IPS-15b (cell line): ENCODE measurements at regions not wholly inside any gene's neighbourhood (a gene's known extent, or its start where the extent isn't known, plus 50 kb on each side); places are given as distances from the start of the nearest gene placed in this dataset.

Source experiments
- H3K27me3 ChIP-seq: one replicate; pipeline ENCODE4 v1.6.1; 2013; ENCODE audit warnings: low read length; ENCODE audit not compliant: control insufficient read depth, insufficient read depth
- H3K36me3 ChIP-seq: one replicate; pipeline ENCODE4 v1.6.1; 2013; ENCODE audit warnings: low read length; ENCODE audit not compliant: control insufficient read depth, insufficient read depth
- H3K4me1 ChIP-seq: one replicate; pipeline ENCODE4 v1.6.1; 2013; ENCODE audit warnings: mild to moderate bottlenecking, low read length; ENCODE audit not compliant: control insufficient read depth, insufficient read depth
- H3K4me3 ChIP-seq: one replicate; pipeline ENCODE4 v1.5.1; 2013; ENCODE audit warnings: low read depth, low read length
- H3K9ac ChIP-seq: one replicate; pipeline ENCODE4 v1.6.1; 2013; ENCODE audit warnings: low read depth, mild to moderate bottlenecking, low read length
- H3K9me3 ChIP-seq: one replicate; pipeline ENCODE4 v1.6.1; 2013; ENCODE audit warnings: mild to moderate bottlenecking, low read length; ENCODE audit not compliant: control insufficient read depth, insufficient read depth

DNA sequence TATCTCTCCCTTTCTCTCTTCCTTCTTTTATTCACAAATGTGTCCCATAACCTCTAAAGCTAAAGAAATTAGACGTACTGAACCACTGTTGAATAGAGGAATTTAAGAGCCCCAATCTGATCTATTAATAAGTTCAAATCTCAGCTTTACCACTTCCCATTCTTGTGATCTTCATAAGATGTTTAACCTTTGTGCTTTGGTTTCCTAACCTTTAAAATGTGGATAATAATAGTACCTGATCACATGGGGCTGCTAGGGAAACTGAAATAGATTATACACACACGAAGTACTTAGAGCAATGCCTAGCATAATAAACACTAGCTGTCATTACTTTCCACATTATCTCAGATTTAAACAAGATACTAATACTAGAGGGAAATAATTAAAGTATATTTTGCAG is 324.3 kb upstream of the SEMA6A start:
- Histone ChIP-seq H3K4me1 (no peaks in the 10 kb centered on the region), H3K36me3 (no peaks in the 10 kb centered on the region), H3K27me3 (no peaks in the 10 kb centered on the region), H3K9me3 (no peaks in the 10 kb centered on the region), H3K9ac (no peak overlapping the region), H3K4me3 (no peak overlapping the region)

DNA sequence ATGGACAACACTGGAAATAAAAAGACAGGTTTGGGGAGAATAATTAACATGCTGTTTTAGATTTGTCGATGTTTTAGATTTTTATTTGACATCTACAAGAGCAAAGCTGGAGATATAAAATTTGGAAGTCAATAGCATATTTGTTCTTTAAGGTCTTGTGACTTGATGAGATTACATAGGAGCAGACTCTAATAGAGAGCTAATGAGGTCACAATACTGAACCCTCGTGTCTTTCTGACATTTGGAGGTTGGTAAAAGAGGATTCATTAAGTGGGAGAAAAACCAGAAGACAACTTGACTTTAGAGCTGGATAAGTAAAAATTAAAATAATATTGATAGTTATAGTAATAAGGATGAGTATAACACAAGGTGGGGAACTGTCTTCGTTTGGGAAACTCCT is 322.7 kb upstream of the SEMA6A start:
- Histone ChIP-seq H3K4me1 (no peaks in the 10 kb centered on the region), H3K27me3 (no peaks in the 10 kb centered on the region), H3K9ac (no peak overlapping the region), H3K9me3 (no peaks in the 10 kb centered on the region), H3K36me3 (no peaks in the 10 kb centered on the region), H3K4me3 (no peak overlapping the region)

DNA sequence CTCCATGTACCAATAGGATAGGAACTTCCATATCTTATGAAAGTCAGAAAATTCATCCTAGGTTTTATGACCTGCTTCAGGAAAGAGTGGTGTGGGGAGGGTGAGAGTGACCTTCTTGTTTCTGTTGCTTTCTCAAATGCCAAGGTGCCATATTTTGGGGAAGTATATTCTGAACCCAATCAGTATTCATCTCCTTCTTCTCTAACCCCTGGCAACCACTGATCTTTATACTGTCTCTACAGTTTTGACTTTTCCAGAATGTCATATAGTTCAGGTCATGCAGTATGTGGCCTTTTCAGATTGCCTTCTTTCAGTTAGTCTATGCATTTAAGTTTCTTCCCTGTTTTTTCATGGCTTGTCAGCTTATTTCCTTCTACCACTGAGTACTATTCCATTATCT is 321.4 kb upstream of the SEMA6A start:
- no peaks in the 10 kb centered on the region for H3K36me3 ChIP-seq
- H3K9me3 ChIP-seq = no peaks in the 10 kb centered on the region
- H3K4me3 ChIP-seq = no peak overlapping the region
- H3K9ac ChIP-seq = no peak overlapping the region
- no peaks in the 10 kb centered on the region for H3K4me1 ChIP-seq
- H3K27me3 ChIP-seq = no peaks in the 10 kb centered on the region

DNA sequence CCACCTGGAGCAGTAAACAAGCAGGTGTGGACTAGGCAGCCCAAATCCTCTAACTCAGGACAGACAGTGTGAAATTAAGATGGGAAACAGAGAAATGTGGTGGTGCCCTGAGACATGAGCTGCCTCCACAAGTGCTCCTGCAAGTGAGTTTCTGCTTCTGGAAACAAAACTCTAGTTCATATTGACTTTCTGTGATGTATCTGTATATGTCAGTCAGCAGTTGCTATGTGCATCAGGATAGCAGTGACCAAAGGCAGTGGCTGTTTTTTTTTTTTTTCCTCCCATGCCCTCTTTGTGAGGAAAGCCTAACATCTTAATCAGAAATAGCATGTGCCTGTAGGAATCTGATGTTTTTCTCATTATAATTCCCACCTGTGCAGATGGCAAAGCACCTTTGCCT is 318.4 kb upstream of the SEMA6A start:
- no peaks in the 10 kb centered on the region for H3K27me3 ChIP-seq
- H3K4me1 ChIP-seq = peaks cover 4% of the 10 kb centered on the region
- H3K9ac ChIP-seq = no peak overlapping the region
- no peaks in the 10 kb centered on the region for H3K9me3 ChIP-seq
- H3K4me3 ChIP-seq = no peak overlapping the region
- no peaks in the 10 kb centered on the region for H3K36me3 ChIP-seq

DNA sequence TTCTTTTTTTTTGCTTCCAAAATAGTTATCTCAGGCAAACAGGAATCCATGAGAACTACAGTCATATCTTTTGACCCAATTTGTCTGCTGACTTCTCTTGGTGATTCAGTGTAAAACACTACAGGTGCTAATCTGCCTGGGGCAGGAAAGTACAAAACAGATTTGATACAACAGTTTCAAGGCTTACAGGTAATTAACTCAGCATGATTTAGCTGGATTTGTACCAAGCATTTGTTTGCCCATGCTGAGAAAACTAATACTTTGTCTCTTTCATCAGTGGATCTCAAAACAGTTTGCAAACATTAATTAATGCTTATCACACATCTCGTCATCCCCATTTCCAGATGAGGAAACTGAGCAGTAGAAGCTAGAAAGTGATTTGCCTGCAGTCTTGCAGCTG is 312.5 kb upstream of the SEMA6A start:
- H3K9me3 ChIP-seq = no peaks in the 10 kb centered on the region
- H3K4me3 ChIP-seq = no peak overlapping the region
- H3K9ac ChIP-seq = no peak overlapping the region
- H3K4me1 ChIP-seq = peaks cover 4% of the 10 kb centered on the region
- no peaks in the 10 kb centered on the region for H3K36me3 ChIP-seq
- H3K27me3 ChIP-seq = no peaks in the 10 kb centered on the region

DNA sequence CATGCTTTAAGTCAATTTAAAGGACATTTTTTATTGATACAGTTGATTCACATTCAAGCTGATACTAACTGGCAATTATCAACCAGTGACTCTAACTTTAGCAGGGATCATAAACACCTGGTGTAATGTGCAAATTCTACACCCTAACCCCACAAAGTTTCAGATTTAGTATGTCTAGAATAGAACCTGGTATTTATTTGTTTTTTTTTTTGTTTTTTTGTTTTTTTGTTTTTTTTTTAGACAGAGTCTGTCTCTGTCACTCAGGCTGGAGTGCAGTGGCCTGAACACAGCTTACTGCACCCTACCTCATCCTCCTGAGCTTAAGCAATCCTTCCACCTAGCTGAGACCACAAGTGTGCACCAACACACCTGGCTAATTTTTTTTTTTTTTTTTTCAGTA is 311.2 kb upstream of the SEMA6A start:
- Histone ChIP-seq H3K9ac (no peak overlapping the region), H3K27me3 (no peaks in the 10 kb centered on the region), H3K9me3 (no peaks in the 10 kb centered on the region), H3K4me1 (peaks cover 4% of the 10 kb centered on the region), H3K4me3 (no peak overlapping the region), H3K36me3 (no peaks in the 10 kb centered on the region)

DNA sequence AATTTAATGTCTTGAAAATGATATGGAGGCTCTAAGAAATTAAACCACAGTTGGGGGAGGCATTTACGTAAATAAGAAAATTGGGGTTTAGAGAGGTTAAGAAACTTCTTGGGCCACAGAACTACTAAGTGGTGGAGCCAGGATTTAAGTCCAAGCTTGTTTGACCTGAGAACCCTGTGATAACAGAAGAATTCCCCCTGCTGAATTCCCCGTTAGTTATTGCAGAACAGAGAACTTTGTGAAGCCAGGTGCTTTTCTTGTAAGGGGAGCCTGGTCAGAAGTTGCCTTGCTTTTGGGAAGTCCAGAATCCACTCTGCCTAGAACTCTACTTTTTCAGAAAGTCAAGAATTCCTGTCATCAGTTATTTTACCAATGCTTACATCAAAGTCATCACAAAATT is 309.3 kb upstream of the SEMA6A start:
- Histone ChIP-seq H3K36me3 (no peaks in the 10 kb centered on the region), H3K9me3 (no peaks in the 10 kb centered on the region), H3K27me3 (no peaks in the 10 kb centered on the region), H3K4me1 (no peaks in the 10 kb centered on the region), H3K9ac (no peak overlapping the region), H3K4me3 (no peak overlapping the region)

DNA sequence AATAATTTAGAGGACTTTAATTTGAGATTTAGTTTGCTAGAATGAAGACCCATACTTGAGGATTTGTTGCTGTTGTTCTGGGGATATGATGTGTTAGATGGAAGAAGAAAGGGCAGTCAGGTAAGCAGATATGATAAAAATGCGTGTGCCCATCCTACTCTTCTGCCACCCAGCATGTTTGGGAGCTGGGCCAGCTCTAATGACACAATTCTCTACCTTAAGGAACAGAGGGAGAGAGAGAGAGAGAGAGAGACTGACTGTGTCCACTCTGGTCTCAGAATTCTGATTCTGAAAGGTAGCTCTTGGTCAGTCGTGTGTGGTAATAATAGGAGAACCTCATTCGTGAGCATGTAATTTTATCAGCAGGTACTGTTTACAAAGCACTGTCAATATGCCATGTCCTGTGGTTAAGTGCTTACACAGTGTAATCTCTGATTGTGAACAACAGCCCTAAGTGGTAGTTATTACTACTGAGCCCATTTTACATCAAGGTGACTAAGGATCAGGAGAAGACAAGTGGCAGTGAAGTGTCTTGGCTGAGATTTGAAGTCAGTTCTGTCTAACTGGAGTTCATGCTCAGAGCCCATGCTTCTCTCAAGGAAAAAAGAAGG is 307.4 kb upstream of the SEMA6A start:
- Histone ChIP-seq H3K4me3 (no peak overlapping the region), H3K4me1 (no peaks in the 10 kb centered on the region), H3K36me3 (no peaks in the 10 kb centered on the region)

DNA sequence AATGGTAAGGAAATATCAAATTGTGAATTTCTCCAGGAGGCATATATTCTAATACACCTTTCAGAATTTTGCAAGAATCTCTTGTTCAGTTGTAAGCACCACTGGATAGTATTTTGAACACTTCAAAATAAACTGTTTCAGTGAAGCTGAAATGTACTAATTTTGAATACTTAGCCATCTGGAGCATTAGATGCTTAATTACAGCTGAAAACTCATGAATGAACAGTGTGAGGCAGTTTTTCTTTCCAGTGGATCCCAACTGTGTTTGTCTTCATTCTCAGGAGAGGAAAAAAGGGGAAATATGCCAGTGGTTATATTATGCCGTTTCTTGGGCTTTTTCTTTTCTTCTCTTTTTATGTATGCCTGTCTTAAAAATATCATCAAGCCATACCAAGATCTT is 306.0 kb upstream of the SEMA6A start:
- no peak overlapping the region for H3K9ac ChIP-seq

More for the DNA sequence above, 307.4 kb upstream of the SEMA6A start:
- Histone ChIP-seq H3K27me3 (no peaks in the 10 kb centered on the region), H3K9ac (no peak overlapping the region), H3K9me3 (no peaks in the 10 kb centered on the region)

DNA sequence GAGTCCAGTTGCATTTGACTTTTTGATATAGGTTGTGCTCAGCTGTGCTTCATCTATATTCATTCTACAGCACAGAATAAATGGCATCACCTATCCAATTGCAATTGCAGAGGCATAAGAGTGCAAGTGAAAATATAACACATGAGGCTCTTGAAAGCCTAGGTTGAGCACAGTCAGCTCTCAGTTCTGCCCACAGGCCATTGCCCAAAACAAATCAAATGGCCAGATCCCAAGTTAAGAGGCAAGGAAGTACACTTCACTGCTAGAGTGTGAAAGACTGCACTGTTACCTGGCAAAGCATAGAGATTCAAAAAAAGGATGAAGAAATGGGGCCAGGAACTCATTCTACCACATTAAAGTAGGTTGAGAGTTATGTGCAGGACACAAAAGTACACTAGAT is 305.5 kb upstream of the SEMA6A start:
- no peak overlapping the region for H3K9ac ChIP-seq
- H3K4me3 ChIP-seq = no peak overlapping the region
- H3K27me3 ChIP-seq = no peaks in the 10 kb centered on the region
- no peaks in the 10 kb centered on the region for H3K9me3 ChIP-seq
- H3K36me3 ChIP-seq = no peaks in the 10 kb centered on the region
- H3K4me1 ChIP-seq = no peaks in the 10 kb centered on the region

More for the DNA sequence above, 306.0 kb upstream of the SEMA6A start:
- Histone ChIP-seq H3K4me3 (no peak overlapping the region), H3K9me3 (no peaks in the 10 kb centered on the region), H3K4me1 (no peaks in the 10 kb centered on the region), H3K27me3 (no peaks in the 10 kb centered on the region), H3K36me3 (no peaks in the 10 kb centered on the region)

DNA sequence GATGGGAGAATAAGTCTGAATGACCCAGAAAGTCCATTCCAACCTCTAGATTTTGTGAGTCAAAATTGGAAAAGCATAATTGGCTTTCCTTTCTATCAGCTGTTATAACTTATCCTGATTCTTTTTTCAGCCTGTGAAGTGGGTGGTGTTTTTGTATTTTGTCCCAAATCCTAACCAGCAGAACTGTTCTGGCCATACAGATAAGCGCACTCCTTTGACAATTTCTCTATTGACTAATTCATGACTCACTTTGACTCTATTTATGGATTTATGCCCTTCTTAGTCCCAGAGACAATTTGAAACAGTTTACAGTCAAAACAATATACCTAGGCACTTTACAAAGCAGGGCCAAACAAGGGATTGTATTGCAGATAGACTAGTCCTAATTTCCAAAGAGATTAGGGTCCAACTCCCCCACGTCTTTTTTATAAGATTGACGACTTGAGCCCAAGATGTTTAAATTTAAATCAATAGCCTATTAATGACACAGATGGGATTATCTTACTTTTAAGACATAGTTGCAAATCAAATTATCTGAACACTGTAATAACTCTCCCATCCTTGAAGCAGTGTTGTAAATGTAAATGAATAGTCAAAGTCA is 301.7 kb upstream of the SEMA6A start:
- H3K27me3 ChIP-seq = no peaks in the 10 kb centered on the region
- H3K4me1 ChIP-seq = no peaks in the 10 kb centered on the region
- no peak overlapping the region for H3K9ac ChIP-seq
- no peak overlapping the region for H3K4me3 ChIP-seq
- no peaks in the 10 kb centered on the region for H3K36me3 ChIP-seq
- H3K9me3 ChIP-seq = no peaks in the 10 kb centered on the region

DNA sequence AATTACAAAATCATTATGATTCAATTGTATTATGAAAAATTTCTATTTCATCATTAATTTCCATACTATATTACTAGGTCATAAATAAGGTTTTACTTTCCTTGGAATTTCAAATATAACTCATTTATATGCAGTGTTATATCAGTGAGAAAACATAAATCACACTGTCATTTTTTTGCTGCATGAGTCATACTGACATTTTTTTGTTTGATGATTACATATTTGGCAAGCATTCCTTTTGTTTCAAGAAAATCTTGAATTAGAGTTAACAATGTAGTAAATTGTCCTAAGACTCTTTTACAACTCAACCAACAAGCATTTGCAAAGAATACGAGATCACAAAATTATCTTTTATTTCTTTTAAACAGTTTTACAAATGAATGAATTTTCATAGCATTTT is 298.4 kb upstream of the SEMA6A start:
- Histone ChIP-seq H3K36me3 (no peaks in the 10 kb centered on the region), H3K9ac (no peak overlapping the region), H3K27me3 (no peaks in the 10 kb centered on the region), H3K4me3 (no peak overlapping the region), H3K9me3 (no peaks in the 10 kb centered on the region), H3K4me1 (no peaks in the 10 kb centered on the region)
